Adrenal gland (tissue), 9 donors: ENCODE measurements at regions not wholly inside any gene's neighbourhood (a gene's known extent, or its start where the extent isn't known, plus 50 kb on each side); places are given as distances from the start of the nearest gene placed in this dataset.

Experiments used
- DNase-seq, 7 donors: peaks; one replicate each; pipeline ENCODE4 v3.0.0-alpha.2; 2019 to 2020
- H3K27ac ChIP-seq, 5 donors: fragments of 200-600 bp; sonication (generic) in 4 of 5; 1 replicate in 3 of 5; 2 replicates in 2 of 5; pipeline versions ENCODE4 v1.5.1 to v1.8.0; 2016 to 2020; ENCODE audit warnings: mild to moderate bottlenecking in 1 of 5
- H3K27me3 ChIP-seq: fragments of 200-600 bp; 2 replicates; pipeline ENCODE4 v1.8.0; 2021
- H3K36me3 ChIP-seq, 2 donors: fragments of 200-600 bp; replicated peaks in 1 of 2; 1 replicate in 1 of 2; 2 replicates in 1 of 2; pipeline versions ENCODE4 v1.5.1 to v1.8.0; 2018 to 2022
- H3K4me1 ChIP-seq, 2 donors: fragments of 200-600 bp; replicated peaks in 1 of 2; 1 replicate in 1 of 2; 2 replicates in 1 of 2; pipeline versions ENCODE4 v1.5.1 to v1.8.0; 2018 to 2021
- H3K4me3 ChIP-seq, 4 donors: fragments of 200-600 bp; sonication (generic) in 3 of 4; one replicate each; pipeline ENCODE4 v1.5.1; 2016 to 2018
- H3K9me3 ChIP-seq, 3 donors: fragments of 200-600 bp; sonication (generic) in 1 of 3; replicated peaks in 1 of 3; 1 replicate in 2 of 3; 2 replicates in 1 of 3; pipeline versions ENCODE4 v1.5.1 to v1.8.0; 2016 to 2021
- CTCF ChIP-seq, 6 experiments: fragments of 450-650 bp in 4 of 6; fragments of 200-600 bp in 2 of 6; sonication (generic) in 1 of 6; IDR thresholded peaks; 1 replicate in 5 of 6; 2 replicates in 1 of 6; pipeline versions ENCODE4 v1.5.1 to v1.8.0; 2016 to 2021; ENCODE audit warnings: antibody characterized with exemption in 6 of 6, mild to moderate bottlenecking in 2 of 6, moderate library complexity in 1 of 6
- POLR2A ChIP-seq, 2 donors: fragments of 450-650 bp; IDR thresholded peaks; one replicate each; pipeline ENCODE4 v1.6.1; 2017; ENCODE audit warnings: antibody characterized with exemption in 2 of 2, mild to moderate bottlenecking in 2 of 2, moderate library complexity in 1 of 2
- WGBS, 4 donors: extraction: QIAGEN DNeasy Blood & Tissue Kit in 2 of 4; methylation state at CpG; one replicate each; pipeline versions ENCODE4 v1.1.5 to v1.1.7; 2013 to 2017; 5-methylcytosine and 5-hydroxymethylcytosine counted together
- intact Hi-C, 2 donors: fragments of 100-400 bp; cut with DNase I; formaldehyde crosslinking; loops; one replicate each; pipeline versions ENCODE4 v1.14.1 to v1.15.0; 2022 to 2023
- donor health status: healthy with polysubstance abuse.
- donor health status: Bipolar disorder and iron deficiency.
- donor health status: DM: yes; HTN: yes; CAD: no.
- donor health status: DM: no; HTN: no; CAD: no.
- donor health status: DM: no; HTN: no; CAD: no.

GRCh38 chr4:98771959-98772632 lies 113.7 kb upstream of the TSPAN5 start:
- TF ChIP-seq POLR2A (IDR thresholded peaks at IDR 0.05) (no peak), CTCF (IDR thresholded peaks at IDR 0.05) (no peak)
- Histone ChIP-seq H3K27ac (no peak overlapping the region), H3K27me3 (no peaks in the 10 kb centered on the region), H3K4me1 (no peaks in the 10 kb centered on the region), H3K4me3 (no peak overlapping the region), H3K36me3 (no peaks in the 10 kb centered on the region), H3K9me3 (no peaks in the 10 kb centered on the region)
- WGBS, 4 donors: 45 to 49% (median 47%) methylated on average over 5 of the region's 5 CpGs
- intact Hi-C loops: no loop called here
- no peak for DNase-seq

DNA sequence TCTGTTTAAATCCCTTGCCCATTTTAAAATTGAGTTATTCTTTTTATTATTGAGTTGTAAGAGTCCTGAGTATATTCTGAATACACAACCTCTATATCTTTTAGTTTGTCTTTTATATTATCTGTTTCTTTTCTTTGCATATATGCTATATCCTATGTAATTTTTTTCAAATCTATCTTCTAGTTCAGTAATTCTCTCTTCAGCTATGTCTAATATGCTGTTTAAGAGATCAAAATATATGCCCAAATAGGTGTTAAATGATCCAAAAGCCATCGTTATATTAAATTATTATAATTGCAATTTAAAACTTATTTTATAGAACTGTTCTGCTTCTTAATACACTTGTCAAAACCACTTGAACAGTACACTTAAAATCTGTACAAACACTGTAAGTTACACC lies 107.4 kb upstream of the TSPAN5 start:
- 68 to 83% (median 74%) methylated on average over 1 of the region's 1 CpG for WGBS, 4 donors
- no peaks in the 10 kb centered on the region for H3K36me3 ChIP-seq

DNA sequence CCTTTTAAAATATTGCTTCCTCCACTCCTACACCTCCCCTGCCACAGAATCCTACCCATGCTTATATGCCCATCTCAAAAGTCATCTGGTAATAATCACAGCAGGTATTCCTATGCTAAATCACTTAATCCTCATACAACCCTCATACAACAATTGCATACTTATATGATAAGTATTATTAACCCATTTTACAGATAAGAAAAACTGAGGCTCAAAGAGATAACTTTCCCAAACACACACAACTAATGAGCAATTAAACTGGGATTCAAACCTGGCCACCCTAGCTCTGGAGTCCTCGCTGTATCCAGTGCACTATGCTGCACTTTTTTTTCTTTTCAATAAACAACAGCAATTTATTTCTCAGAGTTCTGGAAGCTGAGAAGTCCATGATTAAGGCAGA lies 99.8 kb upstream of the TSPAN5 start:
- Histone ChIP-seq H3K4me1 (no peaks in the 10 kb centered on the region), H3K27ac (no peak overlapping the region), H3K9me3 (no peaks in the 10 kb centered on the region), H3K36me3 (no peaks in the 10 kb centered on the region), H3K27me3 (no peaks in the 10 kb centered on the region), H3K4me3 (no peak overlapping the region)
- no peak for TF ChIP-seq CTCF (IDR thresholded peaks at IDR 0.05)
- no peak for TF ChIP-seq POLR2A (IDR thresholded peaks at IDR 0.05)
- WGBS, 4 donors: 88 to 100% (median 92%) methylated on average over 1 of the region's 1 CpG
- intact Hi-C loops: no loop called here
- DNase-seq: no peak

More for the DNA sequence above, 107.4 kb upstream of the TSPAN5 start:
- H3K4me3 ChIP-seq: no peak overlapping the region
- intact Hi-C loops: no loop called here
- no peak for DNase-seq
- TF ChIP-seq CTCF (IDR thresholded peaks at IDR 0.05) (no peak), POLR2A (IDR thresholded peaks at IDR 0.05) (no peak)
- no peaks in the 10 kb centered on the region for H3K4me1 ChIP-seq
- H3K27ac ChIP-seq: no peak overlapping the region
- H3K9me3 ChIP-seq: peaks cover 0 to 7% (median 0%) of the 10 kb centered on the region in 3 donors
- no peaks in the 10 kb centered on the region for H3K27me3 ChIP-seq

DNA sequence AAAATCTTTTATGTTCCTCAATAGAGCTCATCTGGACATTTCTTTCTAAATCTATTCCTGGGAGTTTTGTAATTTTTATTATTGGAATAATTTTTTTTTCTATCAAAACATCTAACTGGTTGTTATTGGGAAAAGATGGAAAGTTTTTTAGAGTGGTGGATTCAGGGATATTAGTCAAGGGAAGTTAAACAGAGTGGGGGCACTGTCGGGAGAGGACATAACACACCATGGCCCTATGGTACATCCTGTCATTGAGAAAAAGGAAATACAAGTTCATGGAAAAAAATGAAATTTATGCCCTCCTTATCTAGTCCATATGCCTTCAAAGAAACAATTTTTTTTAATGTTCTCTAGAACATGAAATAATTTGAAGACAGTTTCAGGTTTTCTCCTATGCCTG lies 96.3 kb upstream of the TSPAN5 start:
- Histone ChIP-seq H3K4me1 (no peaks in the 10 kb centered on the region), H3K9me3 (no peaks in the 10 kb centered on the region), H3K27ac (no peak overlapping the region), H3K27me3 (no peaks in the 10 kb centered on the region), H3K4me3 (no peak overlapping the region), H3K36me3 (no peaks in the 10 kb centered on the region)
- WGBS, 4 donors: 78 to 90% (median 83%) methylated on average over 1 of the region's 1 CpG
- TF ChIP-seq CTCF (IDR thresholded peaks at IDR 0.05) (no peak), POLR2A (IDR thresholded peaks at IDR 0.05) (no peak)
- intact Hi-C loops: no loop called here
- no peak for DNase-seq
